NCI-H748 (cell line): ENCODE measurements at regions not wholly inside any gene's neighbourhood (a gene's known extent, or its start where the extent isn't known, plus 50 kb on each side); places are given as distances from the start of the nearest gene placed in this dataset.

Experiments used
- DNase-seq: peaks from one replicate; lab custom pipeline; 2025; ENCODE audit not compliant: unreplicated experiment; lab: John Stamatoyannopoulos, UW

- no peak for DNase-seq
Measured at GRCh38 chrX:38856670-38857265, 55.5 kb downstream of the MID1IP1 start.

- DNase-seq: no peak
Measured at GRCh38 chrX:38857736-38858523, 56.7 kb downstream of the MID1IP1 start.

DNA sequence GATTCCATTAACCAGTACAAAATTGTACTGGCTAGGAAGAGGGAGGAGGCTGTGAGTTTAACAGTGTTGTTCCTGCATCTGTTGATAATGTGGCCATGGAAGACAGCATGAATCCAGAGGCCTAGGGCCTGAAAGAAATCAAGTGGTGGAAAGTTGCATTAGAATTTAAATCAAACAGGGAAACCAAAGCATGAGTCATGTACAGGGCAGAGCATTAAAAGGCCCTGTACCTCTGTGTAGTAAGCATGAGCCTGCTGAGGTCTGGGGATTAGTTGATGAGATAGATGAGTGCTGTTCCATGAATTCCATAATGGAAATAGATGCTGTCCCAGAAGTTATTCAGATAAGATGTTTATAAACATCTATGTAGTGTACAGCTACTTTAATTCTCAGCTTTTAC is 58.3 kb downstream of the MID1IP1 start:
- no peak for DNase-seq

DNA sequence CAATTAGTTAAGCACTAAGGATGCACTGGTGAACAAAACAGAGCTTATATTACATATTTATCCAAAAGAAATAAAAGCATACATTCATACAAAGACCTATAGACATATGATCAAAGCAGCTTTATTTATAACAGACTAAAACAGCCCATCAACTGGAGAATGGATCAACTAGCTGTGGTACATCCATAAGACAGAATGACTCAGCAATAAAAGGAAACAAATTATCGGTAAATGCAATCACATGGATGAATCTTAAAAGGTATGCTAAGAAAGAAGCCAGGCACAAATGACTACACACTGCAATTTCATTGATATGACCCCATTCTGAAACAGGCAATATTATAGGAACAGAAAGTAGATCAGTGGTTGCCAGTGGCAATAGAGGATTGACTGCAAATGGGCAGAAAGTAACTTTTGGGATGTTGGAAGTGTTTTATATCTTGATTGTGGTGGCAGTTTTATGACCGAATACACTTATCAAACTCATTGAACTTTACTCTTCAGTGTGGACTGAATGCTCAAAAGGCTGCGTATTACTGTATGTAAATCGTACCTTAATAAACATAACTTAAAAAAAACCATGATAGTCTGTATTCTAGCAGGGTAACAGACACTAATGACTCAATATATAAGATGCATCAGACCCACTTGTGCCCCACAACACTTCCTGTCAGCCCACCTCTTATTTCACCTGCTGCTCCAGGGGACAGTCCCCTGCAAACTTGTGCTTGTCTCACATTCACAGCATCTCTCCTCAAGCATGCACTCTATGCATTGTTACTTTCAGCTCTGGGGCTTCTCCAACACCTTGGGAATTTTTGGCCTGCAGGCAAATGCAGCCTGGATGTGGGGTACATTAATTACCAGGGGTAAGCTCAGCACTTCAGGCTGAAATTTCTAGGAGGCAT is 59.1 kb downstream of the MID1IP1 start:
- DNase-seq: no peak

DNA sequence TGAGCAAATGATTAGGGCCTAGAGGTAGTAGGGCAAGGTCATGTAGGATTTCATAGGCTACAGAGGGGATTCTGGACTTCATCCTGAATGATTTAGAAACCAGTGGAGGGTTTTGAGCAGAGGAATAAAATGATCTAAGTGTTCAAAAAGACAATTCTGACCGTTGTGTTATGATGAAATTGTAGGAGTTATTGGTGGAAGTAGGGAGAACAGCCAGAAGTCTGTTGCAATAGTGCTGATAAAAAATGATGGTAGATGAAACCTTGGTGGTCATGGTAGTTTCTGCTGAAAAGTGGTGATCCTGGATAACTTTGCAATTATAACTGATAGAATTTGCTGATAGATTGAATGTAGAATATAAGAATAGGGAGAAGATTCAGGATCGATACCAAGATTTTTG is 60.2 kb downstream of the MID1IP1 start:
- no peak for DNase-seq

GRCh38 chrX:38862100-38862499 is 60.8 kb downstream of the MID1IP1 start:
- no peak for DNase-seq

- no peak for DNase-seq
Measured at GRCh38 chrX:38864165-38864564, 62.9 kb downstream of the MID1IP1 start.

GRCh38 chrX:38868321-38868720 is 67.1 kb downstream of the MID1IP1 start:
- DNase-seq: no peak

GRCh38 chrX:38868941-38869401 is 67.7 kb downstream of the MID1IP1 start:
- DNase-seq: peak; percentile 31

- DNase-seq: no peak
Measured at GRCh38 chrX:38870361-38870895, 69.2 kb downstream of the MID1IP1 start.

- peak; percentile 87 for DNase-seq
Measured at GRCh38 chrX:38871129-38872029, 70.1 kb downstream of the MID1IP1 start.

- DNase-seq: no peak
Measured at GRCh38 chrX:38877366-38877765, 76.1 kb downstream of the MID1IP1 start.

- DNase-seq: no peak
Measured at GRCh38 chrX:38878641-38879340, 77.5 kb downstream of the MID1IP1 start.

DNA sequence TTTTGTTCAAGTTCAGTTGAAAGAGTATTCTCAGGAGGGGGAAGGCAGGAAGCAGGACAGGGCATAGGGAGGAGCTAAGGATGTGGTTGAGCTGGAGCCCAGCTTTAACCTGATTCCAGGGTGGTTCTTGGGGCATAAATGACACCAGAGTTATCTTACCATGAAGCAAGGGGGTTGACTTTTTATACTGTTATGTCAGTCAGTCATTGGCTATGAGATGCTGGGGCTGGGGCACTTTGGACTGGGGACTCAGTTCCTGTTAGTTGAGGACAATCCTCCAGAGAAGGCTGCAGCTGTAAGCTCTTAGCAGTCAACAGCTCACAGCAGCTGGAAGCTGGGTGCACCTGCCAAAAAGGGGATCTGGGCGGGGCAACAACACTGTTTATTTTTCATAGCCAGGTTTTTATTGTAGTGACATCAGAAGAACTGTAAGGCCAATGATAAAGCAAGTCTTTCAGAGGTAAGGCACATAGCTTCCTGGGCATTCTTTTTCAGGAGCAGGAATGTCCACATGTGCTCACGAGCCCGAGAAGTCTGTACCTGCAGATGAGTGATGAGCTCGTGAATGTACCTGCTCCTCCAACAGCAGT is 78.5 kb downstream of the MID1IP1 start:
- DNase-seq: peak; percentile 89

- no peak for DNase-seq
Measured at GRCh38 chrX:38880296-38880854, 79.1 kb downstream of the MID1IP1 start.

DNA sequence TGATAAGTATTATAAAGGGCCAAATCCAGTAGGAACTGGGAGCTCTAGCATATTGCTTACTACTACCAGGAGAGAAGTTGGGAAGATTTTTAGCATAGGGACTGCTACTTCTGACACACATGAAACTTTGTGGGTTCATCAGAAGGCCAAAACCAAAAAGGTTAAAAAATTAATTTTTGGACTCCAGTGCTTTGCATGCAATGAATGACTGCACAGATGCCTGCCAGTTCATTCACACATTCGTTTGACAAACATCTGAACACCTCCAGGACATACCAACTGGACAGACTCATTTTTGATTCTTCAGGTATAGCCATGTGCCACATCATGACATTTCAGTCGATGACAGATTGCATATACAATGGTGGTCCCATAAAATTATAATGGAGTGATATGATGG is 79.8 kb downstream of the MID1IP1 start:
- DNase-seq: no peak

GRCh38 chrX:38881727-38882126 is 80.5 kb downstream of the MID1IP1 start:
- DNase-seq: no peak

GRCh38 chrX:38882894-38883626 is 81.8 kb downstream of the MID1IP1 start:
- DNase-seq: no peak
